Panc1 (cell line): ENCODE measurements at regions not wholly inside any gene's neighbourhood (a gene's known extent, or its start where the extent isn't known, plus 50 kb on each side); places are given as distances from the start of the nearest gene placed in this dataset.
"Not testable (repeated sequence)": the region's sequence is repeated elsewhere in the genome, so short reads cannot be mapped to it uniquely, and the experiment has no call there.

ENCODE experiments used
- POLR2AphosphoS5 ChIP-seq: IDR thresholded peaks from 2 replicates; pipeline ENCODE4 v1.6.1; 2012; ENCODE audit warnings: mild to moderate bottlenecking, low read depth, low read length, moderate library complexity
- TF ChIP-seq, protein P1 (sequence below): fragments of 450-650 bp; IDR thresholded peaks from 2 replicates; pipeline ENCODE4 v1.5.1; 2017; ENCODE audit warnings: mild to moderate bottlenecking

DNA sequence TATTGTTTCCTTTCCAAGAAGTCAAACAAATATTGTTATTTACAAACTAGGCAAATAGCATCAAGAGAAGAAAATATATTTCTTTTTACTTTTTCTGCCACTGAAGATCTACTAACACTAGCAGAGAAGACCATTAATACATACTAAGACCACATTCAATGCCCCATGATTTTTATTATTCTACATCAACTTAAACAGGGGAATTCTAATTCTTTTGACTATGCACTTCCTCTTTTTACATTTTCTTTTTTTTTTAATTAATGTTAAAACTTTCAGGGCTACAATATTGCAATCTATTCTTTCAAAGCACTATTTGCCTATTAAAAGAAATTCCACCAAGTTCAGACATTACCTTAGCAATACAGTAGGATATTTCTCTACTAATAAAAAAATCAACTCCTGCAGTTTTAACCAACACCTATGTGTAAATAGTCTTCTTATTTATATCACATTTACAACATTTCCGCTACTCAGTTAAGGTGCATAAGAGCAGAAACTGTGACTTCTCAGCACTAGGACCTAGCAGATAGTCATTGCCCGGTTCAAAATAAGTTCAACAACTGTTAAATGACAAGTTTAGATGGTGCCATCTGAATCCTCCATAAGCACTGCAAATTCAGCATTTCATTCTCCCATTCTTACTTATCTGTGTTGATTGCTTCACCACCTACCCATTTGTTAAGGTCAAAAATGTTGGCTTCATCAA lies 513.5 kb downstream of the TTLL7 start:
- TF ChIP-seq, protein P1, sequence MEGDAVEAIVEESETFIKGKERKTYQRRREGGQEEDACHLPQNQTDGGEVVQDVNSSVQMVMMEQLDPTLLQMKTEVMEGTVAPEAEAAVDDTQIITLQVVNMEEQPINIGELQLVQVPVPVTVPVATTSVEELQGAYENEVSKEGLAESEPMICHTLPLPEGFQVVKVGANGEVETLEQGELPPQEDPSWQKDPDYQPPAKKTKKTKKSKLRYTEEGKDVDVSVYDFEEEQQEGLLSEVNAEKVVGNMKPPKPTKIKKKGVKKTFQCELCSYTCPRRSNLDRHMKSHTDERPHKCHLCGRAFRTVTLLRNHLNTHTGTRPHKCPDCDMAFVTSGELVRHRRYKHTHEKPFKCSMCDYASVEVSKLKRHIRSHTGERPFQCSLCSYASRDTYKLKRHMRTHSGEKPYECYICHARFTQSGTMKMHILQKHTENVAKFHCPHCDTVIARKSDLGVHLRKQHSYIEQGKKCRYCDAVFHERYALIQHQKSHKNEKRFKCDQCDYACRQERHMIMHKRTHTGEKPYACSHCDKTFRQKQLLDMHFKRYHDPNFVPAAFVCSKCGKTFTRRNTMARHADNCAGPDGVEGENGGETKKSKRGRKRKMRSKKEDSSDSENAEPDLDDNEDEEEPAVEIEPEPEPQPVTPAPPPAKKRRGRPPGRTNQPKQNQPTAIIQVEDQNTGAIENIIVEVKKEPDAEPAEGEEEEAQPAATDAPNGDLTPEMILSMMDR: not testable (repeated sequence)
- TF ChIP-seq POLR2AphosphoS5: not testable (repeated sequence)
